Left ventricle myocardium inferior (tissue), 1 donor: ENCODE measurements at regions not wholly inside any gene's neighbourhood (a gene's known extent, or its start where the extent isn't known, plus 50 kb on each side); places are given as distances from the start of the nearest gene placed in this dataset.

Experiments
- DNase-seq: peaks from one replicate; pipeline ENCODE4 v3.0.0-alpha.2; 2020
- H3K27ac ChIP-seq: fragments of 200-600 bp; replicated peaks from 2 replicates; pipeline ENCODE4 v1.8.0; 2021
- H3K27me3 ChIP-seq: fragments of 200-600 bp; 2 replicates; pipeline ENCODE4 v1.8.0; 2021; ENCODE audit warnings: low read depth
- H3K36me3 ChIP-seq: fragments of 200-600 bp; 2 replicates; pipeline ENCODE4 v1.8.0; 2021
- H3K4me1 ChIP-seq: fragments of 200-600 bp; 2 replicates; pipeline ENCODE4 v1.8.0; 2021
- H3K4me3 ChIP-seq: fragments of 200-600 bp; 2 replicates; pipeline ENCODE4 v1.8.0; 2021; ENCODE audit warnings: mild to moderate bottlenecking, moderate library complexity
- H3K9me3 ChIP-seq: fragments of 200-600 bp; replicated peaks from 2 replicates; pipeline ENCODE4 v1.8.0; 2021
- intact Hi-C: fragments of 100-400 bp; cut with micrococcal nuclease; formaldehyde crosslinking; loops from one replicate; pipeline ENCODE4 v1.11.0; 2022
- TF ChIP-seq, protein P1 (sequence below): fragments of 200-600 bp; IDR thresholded peaks from 2 replicates; pipeline ENCODE4 v1.8.0; 2021; ENCODE audit warnings: antibody characterized with exemption, mild to moderate bottlenecking, borderline replicate concordance
- donor health status: DM: no; HTN: yes; CAD: no; lungs with severe emphysema.

DNA sequence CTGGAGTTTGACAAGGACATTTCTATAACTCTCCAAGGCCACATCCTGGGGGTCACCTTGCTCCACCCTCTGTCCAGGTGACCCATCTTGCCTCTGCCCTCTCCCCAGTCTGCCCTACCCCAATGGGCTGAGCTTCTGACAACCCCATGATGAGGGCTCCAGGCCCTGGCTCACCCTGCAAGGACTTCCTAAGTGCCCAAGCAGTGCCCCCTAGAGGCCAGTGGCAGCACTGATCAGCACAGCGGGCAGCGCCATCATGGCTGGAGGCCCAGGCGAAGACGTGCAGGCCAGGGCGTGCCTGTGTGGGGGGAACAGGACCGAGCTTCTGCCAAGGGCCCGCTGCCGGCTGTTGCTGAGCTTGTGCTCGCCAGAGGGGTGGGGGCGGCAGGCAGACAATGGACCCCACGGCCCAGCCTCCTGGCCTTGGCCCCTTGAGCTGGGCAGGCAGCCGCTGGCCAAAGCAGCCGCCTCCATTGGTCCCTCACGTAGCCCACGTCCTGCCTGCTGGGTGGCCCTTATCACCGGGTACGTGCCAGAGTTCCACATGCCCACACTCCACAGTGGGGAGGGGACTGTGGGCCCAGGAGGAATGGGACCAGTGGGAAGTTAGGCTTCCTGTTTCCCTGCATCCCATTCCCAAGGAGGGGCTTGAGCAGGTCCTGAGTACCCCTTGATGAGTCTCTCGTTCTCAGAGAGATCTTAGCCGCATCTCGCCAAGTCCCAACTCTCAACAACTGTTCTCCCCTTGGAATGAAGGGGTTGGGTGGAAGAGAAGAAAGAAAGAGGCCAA is 64.3 kb downstream of the MRPL14 start:
- no peaks in the 10 kb centered on the region for H3K36me3 ChIP-seq
- TF ChIP-seq, protein P1, sequence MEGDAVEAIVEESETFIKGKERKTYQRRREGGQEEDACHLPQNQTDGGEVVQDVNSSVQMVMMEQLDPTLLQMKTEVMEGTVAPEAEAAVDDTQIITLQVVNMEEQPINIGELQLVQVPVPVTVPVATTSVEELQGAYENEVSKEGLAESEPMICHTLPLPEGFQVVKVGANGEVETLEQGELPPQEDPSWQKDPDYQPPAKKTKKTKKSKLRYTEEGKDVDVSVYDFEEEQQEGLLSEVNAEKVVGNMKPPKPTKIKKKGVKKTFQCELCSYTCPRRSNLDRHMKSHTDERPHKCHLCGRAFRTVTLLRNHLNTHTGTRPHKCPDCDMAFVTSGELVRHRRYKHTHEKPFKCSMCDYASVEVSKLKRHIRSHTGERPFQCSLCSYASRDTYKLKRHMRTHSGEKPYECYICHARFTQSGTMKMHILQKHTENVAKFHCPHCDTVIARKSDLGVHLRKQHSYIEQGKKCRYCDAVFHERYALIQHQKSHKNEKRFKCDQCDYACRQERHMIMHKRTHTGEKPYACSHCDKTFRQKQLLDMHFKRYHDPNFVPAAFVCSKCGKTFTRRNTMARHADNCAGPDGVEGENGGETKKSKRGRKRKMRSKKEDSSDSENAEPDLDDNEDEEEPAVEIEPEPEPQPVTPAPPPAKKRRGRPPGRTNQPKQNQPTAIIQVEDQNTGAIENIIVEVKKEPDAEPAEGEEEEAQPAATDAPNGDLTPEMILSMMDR, result peak; percentile 41
- H3K27ac ChIP-seq, result peak overlapping the region; percentile 89
- no peak for DNase-seq
- intact Hi-C loops, result no loop called here
- H3K27me3 ChIP-seq, result no peaks in the 10 kb centered on the region
- H3K9me3 ChIP-seq, result no peaks in the 10 kb centered on the region
- peaks cover 78% of the 10 kb centered on the region for H3K4me1 ChIP-seq
- H3K4me3 ChIP-seq, result no peak overlapping the region

DNA sequence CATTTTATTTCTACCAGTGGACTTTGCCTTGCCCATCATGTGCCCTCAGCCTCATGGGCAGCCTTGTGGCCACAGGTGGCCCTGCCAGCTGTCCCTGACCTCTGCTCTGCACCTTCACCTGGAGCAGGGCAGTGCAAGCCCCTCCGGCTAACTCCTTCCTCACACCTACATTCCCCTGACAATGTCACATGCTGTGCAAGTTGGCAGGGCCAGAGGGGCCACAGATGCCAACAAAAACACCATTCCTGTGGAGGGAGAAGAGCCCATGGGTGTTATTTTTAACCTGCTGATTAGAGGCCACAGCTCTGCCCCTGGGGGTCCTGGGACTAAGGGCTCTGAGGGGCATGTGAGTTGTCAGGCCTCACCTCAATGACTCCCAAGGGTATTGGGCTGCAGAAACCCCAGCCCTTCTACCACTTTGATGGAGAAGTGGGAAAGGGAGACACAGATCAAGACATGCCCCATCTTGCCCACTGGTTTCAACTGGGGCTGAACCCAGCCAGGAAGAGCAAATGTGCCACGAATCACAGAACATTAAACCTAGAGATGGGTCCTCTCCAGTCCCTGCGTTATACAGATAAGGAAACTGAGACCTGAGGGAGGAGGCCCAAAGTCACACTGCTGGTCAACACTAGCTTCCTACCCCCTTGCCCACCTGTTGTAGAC is 65.0 kb downstream of the MRPL14 start:
- TF ChIP-seq, protein P1, result no peak
- peak; percentile 38 for DNase-seq
- Histone ChIP-seq H3K27me3 (no peaks in the 10 kb centered on the region), H3K36me3 (no peaks in the 10 kb centered on the region), H3K27ac (peak overlapping the region; percentile 89), H3K4me1 (peaks cover 86% of the 10 kb centered on the region), H3K9me3 (no peaks in the 10 kb centered on the region), H3K4me3 (no peak overlapping the region)
- intact Hi-C loops, result no loop called here

GRCh38 chr6:44061375-44062104 is 65.7 kb downstream of the MRPL14 start:
- DNase-seq, result no peak
- Histone ChIP-seq H3K27me3 (no peaks in the 10 kb centered on the region), H3K9me3 (no peaks in the 10 kb centered on the region), H3K4me1 (peaks cover 92% of the 10 kb centered on the region), H3K4me3 (no peak overlapping the region), H3K27ac (peak overlapping the region; percentile 89), H3K36me3 (no peaks in the 10 kb centered on the region)
- TF ChIP-seq, protein P1, result no peak
- intact Hi-C loops, result no loop called here

GRCh38 chr6:44060612-44061374 is 66.5 kb downstream of the MRPL14 start:
- no peaks in the 10 kb centered on the region for H3K9me3 ChIP-seq
- DNase-seq, result no peak
- peak overlapping the region; percentile 89 for H3K27ac ChIP-seq
- H3K4me3 ChIP-seq, result peak overlapping the region; percentile 30
- peaks cover 92% of the 10 kb centered on the region for H3K4me1 ChIP-seq
- intact Hi-C loops, result no loop called here
- TF ChIP-seq, protein P1, result no peak
- H3K27me3 ChIP-seq, result no peaks in the 10 kb centered on the region
- H3K36me3 ChIP-seq, result no peaks in the 10 kb centered on the region
